Neural cell (in vitro differentiated cells): ENCODE measurements at regions not wholly inside any gene's neighbourhood (a gene's known extent, or its start where the extent isn't known, plus 50 kb on each side); places are given as distances from the start of the nearest gene placed in this dataset.

Source experiments
- CTCF ChIP-seq: fragments of 450-650 bp; IDR thresholded peaks from 2 replicates; pipeline ENCODE4 v1.5.1; 2014; ENCODE audit warnings: antibody characterized with exemption, mild to moderate bottlenecking, moderate library complexity; ENCODE audit not compliant: poor library complexity, severe bottlenecking
- EP300 ChIP-seq: fragments of 450-650 bp; conservative IDR thresholded peaks from 2 replicates; pipeline ENCODE4 v1.6.1; 2014; ENCODE audit warnings: antibody characterized with exemption, mild to moderate bottlenecking, moderate library complexity; ENCODE audit not compliant: poor library complexity, severe bottlenecking
- EZH2 ChIP-seq: fragments of 200-600, 300-800 bp; shearing (Covaris generic), sonication (generic); IDR thresholded peaks from 2 replicates; pipeline ENCODE4 v1.6.1; 2014; ENCODE audit warnings: antibody characterized with exemption, low read length, borderline replicate concordance, mild to moderate bottlenecking; ENCODE audit not compliant: insufficient read depth, poor library complexity, severe bottlenecking
- MXI1 ChIP-seq: fragments of 450-650 bp; conservative IDR thresholded peaks from 2 replicates; pipeline ENCODE4 v1.6.1; 2014; ENCODE audit warnings: antibody characterized with exemption, mild to moderate bottlenecking; ENCODE audit not compliant: poor library complexity, severe bottlenecking
- POLR2AphosphoS5 ChIP-seq: IDR thresholded peaks from 2 replicates; pipeline ENCODE4 v1.6.1; 2012
- RAD21 ChIP-seq: fragments of 450-650 bp; conservative IDR thresholded peaks from 2 replicates; pipeline ENCODE4 v1.6.1; 2014; ENCODE audit warnings: antibody characterized with exemption, mild to moderate bottlenecking, moderate library complexity
- REST ChIP-seq: IDR thresholded peaks from 2 replicates; pipeline ENCODE4 v1.6.1; 2012; ENCODE audit warnings: borderline replicate concordance
- SMC3 ChIP-seq: fragments of 450-650 bp; conservative IDR thresholded peaks from 2 replicates; pipeline ENCODE4 v1.6.1; 2014; ENCODE audit warnings: antibody characterized with exemption, mild to moderate bottlenecking, moderate library complexity; ENCODE audit not compliant: poor library complexity
- TAF1 ChIP-seq: IDR thresholded peaks from 2 replicates; pipeline ENCODE4 v1.6.1; 2012; ENCODE audit warnings: low read depth

- TF ChIP-seq EP300 (no peak), CTCF (no peak), EZH2 (no peak), RAD21 (no peak), REST (no peak), SMC3 (no peak), POLR2AphosphoS5 (no peak), TAF1 (no peak), MXI1 (no peak)
Observed at GRCh38 chr3:68274286-68274685, 619.9 kb upstream of the SUCLG2 start.
